Activated T-cell treated with anti-CD3 and anti-CD28 coated beads for 1 hour (primary cell): ENCODE measurements at regions not wholly inside any gene's neighbourhood (a gene's known extent, or its start where the extent isn't known, plus 50 kb on each side); places are given as distances from the start of the nearest gene placed in this dataset.

ENCODE experiments used
- DNase-seq: peaks from one replicate; pipeline ENCODE4 v3.0.0-alpha.2; 2020; ENCODE audit warnings: low read depth

DNA sequence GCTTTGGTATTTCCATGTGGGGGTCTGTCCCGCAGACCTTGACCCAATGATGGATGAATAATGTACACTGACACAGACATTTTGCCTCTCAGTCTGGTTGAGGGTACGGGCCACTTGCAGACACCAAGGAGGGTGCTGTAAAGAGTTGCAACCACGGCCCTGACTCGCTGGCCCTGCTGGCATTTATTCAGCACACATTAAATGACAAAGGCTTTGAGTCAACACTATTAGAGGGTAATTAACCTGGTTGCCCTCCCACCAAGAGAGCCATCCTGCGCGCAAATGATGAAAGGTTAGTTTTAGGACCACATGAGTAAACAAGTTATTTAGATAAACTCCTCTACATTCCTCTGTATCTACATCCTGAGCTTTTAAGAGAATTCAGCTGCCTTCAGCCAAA is 308.9 kb upstream of the MMS22L start:
- no peak for DNase-seq

DNA sequence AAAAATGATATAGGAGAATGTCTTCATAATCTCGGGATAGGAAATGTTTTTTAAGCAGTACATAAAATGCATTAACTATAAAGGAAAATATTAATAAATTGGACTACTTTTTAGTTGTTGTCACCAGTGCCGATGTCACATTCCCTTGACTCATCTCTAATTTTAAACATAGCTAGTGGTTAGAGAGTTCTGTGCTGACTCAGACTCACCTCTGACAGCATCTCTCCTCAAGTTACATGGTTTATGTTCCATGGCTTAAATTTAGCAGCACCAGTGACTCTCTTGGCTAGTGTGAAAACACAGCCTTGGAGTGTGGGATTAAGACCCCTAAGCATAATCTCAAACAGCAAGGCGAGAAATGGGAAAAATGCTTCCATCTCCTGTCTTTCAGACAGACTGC is 311.8 kb upstream of the MMS22L start:
- DNase-seq = no peak

DNA sequence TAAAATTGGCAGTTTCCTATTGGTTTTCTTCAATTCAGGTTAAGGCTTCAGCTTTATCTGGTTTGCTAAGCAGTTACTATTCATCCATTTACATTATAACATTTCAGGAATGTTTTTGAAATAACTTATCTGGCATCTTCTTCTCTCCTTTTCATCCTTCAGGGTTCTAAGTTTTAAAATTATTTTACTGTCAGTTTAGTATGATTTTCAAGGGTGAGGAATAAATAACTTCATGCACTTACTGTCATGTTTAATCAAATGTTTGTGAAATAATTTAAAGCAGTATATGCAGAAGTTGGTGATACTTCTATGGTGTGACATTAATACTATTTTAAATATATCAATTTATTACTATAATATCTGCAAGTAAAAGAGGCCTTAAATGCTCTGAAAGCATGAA is 338.1 kb upstream of the MMS22L start:
- no peak for DNase-seq

DNA sequence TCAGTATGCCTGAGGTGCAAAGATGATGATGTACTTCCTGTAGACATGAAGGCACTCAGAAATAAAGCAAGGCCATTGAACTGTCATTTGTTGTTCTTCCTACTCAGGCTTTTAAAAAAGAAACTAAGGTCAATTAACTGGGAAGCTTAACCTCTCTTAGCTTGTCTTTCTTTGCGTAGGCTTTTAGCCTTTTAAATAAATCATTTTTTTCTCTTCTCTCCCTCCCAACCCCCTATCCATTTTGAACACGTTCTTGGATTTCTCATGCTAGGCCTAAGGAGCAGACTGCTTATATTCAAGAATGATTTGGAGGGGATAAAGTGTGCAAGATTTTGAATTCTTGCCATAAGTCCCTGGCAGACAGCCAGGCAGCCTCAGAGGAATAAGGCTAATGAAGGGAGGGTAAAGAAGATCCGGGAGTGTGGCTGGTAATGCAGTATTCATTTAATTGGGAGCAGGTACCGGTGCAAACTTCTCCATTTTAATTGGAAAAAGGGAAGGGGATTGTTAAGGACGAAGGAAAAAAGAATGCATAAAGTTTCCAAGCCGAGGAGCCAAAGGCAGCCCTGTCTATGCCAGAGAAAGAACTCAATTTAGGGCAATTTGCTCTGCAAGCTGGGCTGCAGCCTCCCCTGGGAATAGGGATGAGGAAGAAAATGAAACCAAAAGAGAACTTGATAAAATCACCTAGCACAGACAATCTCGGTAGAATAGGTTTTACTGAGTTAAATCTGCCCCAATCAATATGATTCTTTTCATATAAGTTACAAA is 343.8 kb upstream of the MMS22L start:
- DNase-seq = no peak

DNA sequence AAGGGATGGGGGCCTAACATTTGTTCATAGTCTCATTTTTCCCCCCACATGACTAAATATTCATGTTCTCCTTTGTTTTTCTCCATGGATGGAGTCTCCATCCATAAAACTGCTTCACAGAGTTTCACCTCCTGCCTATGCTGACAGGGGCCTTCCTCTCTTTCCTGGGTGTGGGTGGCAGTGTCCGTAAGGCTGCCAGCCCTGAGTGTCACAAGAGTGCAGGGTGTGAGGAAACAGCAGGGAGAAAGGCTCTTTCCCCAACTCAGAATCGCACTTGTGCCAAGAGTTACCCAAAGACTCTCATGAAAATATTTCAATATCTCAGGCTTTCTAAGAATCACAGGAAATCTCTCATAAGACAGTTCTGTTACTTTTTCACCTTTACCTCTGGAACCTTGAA is 346.2 kb upstream of the MMS22L start:
- DNase-seq = no peak

DNA sequence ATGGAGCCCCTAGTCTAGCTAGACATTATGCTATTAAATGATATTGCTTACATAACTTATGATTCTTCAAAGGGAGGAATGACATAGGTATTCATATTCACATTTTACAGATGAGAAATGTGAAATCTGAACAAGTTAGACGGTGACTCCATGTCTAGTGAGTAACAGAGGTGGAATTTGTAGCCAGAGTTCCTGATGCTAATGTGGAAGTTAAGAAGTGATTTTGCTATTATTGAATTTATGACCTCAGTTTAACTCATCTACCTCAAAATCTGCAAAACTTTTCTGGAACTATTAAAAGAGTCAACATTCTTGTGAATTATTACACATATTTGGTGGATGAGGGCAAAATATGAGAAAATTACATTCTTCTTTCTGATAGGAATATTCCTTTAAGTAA is 347.6 kb upstream of the MMS22L start:
- no peak for DNase-seq

DNA sequence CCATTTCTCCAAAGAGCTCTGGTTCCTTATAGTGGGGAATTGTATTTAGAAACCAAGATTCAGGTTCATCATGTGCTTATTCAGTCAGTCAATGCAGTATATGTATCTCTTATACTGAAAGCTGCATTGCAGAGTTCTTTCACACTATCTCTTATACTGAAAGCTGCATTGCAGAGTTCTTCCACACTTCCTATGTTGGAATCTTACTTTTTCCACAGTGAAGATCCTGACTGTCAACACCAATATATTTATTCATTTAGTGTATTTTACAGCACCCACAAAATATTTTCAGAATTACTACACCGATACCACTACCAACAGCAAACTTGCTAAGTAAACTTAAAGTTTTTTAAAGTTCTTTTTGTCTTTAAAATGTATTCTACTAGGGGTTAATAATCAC is 349.3 kb upstream of the MMS22L start:
- no peak for DNase-seq

DNA sequence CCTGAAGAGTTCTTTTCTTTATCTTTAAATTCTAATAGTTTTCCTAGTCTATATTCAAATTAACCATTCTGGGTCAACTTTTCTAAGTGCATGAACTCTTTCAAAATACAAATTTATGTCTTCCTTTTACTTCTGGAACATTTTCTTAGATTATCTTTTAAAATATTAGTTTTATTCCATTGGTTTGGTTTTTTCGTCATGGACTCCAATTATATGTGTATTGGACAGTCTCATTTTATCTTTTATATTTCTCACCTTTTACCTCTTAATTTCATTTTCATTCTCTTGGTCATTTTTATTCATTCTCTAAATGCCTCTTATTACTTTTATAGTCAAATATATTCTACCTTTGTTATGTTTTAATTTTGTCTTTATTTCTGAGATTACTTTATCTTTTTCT is 356.7 kb upstream of the MMS22L start:
- DNase-seq = no peak

DNA sequence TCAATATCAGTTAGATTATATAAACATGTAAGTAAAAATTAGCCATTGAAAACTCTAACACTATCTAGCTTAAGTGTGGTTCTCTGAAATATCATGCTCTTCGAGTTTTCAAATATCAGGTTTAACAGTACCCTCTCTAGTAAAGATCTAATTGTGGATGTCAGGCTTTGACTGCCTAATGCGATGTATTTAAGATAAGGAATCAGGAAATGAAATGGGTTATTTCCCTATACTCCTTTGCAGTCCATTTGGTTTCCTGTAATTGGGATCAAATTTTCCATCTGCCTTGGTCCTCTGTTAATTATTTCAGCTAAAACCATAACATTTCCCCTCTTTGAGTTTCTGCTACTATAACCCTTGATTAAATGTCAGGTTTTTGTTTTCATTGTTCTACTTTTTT is 361.3 kb upstream of the MMS22L start:
- no peak for DNase-seq

DNA sequence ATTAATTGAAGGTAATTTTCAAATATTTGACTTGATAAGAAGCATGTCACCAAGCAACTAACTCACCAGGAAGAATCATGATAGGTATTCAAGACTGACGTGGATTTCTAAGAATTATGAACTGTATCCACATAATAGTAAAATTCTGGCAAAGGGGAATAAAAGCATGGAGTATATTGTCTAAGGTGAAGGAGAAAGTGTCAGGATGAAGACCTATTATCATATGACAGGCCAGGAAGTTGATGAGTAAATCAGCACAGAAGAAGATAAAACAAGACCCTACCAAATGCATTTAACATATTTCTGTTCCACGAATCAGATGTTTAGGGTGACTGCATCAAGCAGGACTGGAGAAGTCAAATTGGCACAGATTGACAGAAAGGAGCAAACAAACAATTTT is 362.7 kb upstream of the MMS22L start:
- DNase-seq = no peak

DNA sequence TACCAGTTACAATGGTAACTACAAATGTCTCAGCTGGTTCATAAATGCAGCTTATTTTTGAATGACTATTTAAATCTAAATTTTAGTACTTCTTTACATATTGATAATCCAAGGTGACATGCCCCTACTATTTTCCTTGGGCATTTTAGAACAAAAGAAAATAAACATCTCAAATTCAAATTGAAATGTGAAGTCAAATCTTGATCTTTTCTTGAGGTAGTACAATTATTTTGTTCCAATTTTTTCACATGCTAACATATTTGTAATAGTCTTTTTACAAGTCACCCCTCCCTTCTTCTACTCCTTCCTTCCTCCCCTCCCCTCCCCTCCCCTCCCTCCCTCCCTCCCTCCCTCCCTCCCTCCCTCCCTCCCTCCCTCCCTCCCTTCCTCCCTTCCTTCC is 370.1 kb upstream of the MMS22L start:
- no peak for DNase-seq

DNA sequence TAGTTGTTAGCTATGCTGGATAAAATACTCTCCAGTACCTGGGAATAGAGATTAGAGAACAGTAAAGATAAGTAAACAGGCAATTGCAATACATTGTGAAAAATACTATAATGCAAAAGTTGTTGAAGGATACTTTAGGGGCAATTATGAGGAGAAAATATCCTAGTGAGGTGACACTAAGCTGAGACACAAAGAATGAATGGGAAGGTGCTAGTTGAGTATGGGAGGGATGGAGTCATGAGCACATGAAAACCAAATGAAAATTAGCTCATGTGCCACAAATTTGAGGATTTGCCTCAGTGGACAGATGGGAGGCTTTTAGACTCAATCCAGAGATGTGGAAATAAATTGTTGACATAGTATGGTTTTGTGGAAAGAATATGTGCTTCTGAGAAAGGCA is 370.5 kb upstream of the MMS22L start:
- DNase-seq = no peak

DNA sequence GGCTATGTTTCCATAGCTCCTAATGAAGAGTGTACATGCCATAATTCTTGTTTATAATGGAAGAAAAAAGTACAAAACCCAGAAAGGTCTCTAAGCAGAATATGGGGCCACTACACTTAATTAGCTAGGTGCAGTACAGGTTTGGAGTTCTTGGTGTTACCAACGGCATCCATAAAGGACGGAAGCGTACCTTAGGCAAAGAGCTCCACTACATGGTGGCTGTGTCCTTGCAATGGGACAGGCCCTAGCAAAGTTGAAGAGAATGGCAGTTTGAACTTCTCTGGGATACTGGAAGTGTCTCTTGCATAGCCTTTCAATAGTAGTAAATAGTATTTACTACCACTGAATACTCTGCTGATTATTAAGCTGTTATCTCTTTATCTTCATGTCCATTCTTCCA is 371.7 kb upstream of the MMS22L start:
- no peak for DNase-seq

DNA sequence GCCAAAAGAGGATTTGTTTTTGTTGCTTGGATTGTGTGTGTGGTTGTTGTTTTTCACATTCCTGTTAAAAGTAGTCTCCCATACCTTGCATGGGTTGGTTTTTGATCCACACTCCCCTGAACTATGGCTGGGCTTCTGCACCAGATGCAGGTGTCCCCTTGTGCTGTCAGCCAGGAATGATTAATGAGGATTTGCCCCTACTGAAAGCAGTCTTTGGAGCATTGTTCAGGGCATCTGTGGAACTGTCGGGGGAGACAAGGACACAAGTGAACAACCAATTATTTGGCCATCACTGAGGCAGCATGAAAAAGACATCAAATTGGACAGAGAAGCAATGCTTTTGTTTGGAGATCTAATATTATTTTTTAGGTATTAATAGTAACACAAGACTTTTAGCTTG is 373.2 kb upstream of the MMS22L start:
- DNase-seq = no peak

DNA sequence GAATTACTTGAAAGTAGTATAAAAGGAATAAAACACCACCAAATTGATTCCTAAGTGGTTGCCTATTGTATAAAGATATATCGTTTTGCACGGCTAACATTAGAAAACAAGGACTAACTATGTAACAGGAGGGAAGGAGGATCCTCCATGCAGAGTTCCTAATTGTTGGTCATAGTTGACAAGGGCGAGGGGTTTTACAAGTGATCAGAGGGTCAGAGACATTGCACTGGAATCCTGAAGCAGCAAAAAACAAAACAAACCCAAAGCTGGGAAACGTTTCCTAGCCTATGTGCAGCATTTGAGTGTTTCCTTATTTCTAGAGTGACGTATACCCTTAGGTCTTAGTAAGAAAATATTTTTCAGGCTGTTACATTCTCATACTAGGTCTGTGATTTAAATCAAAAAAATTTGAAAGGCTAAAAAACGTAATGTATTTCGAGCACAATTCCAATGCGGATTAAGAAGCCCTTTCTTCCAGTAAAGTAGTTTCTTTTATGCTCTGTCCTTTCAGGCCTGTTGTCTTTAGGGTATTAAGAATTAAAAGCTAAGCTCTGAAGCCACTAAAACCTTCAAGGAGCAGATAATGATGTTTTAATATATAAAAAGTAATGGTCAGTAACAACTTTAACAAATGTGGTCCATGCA is 373.8 kb upstream of the MMS22L start:
- no peak for DNase-seq

DNA sequence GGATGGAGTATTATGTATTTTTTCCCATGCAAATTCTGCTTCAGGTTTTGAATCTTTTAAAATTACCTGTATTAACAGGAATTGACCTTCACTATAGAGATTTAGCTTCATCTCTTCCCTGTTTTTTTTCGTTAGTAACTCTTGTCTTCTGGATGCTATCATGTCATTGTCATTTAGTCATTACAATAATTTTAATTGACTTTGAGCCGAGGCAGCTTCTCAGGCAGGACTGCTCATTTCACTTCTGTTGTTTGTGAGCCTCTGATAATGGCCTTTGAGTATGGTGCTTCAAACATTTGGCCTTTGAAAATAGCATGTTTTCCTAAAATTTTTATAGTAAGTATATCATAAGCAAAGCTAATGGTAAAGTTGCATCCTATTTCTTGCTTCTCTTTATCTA is 375.1 kb upstream of the MMS22L start:
- DNase-seq = no peak

DNA sequence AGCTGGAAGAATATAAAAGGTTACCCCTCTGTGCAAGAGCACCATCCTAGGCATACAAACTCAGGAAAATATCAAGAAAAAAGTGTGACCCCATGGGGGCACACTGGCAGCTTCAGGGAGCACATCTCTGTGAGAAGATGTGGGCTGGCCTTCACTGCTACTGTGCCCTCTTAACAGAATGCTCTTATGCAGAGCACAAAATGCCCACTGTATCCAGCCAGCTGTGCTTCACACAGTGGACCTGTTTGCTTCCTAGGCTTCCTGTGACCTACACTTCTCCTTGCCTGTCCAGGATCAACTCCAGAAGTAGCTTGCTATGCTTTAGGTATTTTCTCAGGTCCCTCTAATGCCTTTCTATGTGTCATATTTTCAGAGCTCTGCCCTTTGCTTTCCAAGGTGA is 380.2 kb upstream of the MMS22L start:
- DNase-seq = no peak

DNA sequence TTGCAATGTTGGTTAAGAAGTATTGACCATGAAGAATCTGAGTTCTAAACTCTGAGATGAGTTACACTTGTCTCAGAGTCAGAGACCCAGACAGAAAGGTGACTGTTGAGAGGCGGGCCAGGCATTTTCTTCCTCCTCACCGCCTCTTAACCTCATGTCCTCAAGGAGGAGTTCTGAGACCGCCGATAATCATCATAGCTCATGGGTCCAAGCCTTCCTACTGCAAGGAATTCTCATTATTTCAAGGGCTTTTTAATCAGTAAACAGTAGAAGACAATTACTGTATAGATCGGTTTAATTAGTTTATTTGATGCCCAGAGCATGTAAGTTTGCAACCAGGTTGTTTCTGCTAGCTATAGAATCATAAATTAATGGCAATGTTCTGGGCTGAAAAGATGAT is 382.4 kb upstream of the MMS22L start:
- no peak for DNase-seq

DNA sequence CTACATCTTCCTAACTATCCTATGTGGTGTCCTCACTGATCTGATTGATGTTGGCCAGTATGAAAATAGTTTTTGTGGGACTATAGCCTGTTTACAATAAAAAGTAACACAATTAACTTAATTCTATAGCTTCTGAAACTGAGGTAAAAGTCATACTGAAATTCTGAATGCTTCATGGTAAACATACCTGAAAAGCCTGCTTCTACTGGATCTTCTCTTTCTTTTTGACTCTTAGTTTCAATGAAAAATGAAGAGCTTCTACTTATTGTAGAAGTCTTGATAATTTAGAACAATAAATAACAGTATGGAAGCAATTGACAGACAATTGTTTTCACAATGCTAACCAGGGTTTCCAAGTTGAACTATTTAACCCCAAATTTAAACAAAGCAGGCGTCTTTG is 383.9 kb upstream of the MMS22L start:
- no peak for DNase-seq

DNA sequence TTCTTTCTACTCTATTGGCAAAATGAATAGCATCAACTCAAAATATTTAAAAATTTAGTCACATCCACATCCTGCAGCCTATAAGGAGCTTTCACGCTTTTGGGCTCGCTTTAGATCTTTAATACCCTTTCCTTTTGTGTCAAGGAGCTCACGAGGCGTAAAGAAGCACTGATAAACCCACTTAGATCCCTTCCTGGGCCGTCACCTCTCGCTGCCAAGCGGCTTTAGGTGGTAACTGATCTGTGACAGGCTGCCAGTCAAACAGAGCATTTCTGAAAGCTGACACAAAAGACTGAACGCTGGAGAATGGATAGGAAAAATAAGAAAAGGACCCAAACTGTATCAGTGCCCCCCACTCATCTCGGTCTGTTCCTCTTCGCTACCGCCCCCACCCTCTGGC is 385.7 kb upstream of the MMS22L start:
- no peak for DNase-seq

DNA sequence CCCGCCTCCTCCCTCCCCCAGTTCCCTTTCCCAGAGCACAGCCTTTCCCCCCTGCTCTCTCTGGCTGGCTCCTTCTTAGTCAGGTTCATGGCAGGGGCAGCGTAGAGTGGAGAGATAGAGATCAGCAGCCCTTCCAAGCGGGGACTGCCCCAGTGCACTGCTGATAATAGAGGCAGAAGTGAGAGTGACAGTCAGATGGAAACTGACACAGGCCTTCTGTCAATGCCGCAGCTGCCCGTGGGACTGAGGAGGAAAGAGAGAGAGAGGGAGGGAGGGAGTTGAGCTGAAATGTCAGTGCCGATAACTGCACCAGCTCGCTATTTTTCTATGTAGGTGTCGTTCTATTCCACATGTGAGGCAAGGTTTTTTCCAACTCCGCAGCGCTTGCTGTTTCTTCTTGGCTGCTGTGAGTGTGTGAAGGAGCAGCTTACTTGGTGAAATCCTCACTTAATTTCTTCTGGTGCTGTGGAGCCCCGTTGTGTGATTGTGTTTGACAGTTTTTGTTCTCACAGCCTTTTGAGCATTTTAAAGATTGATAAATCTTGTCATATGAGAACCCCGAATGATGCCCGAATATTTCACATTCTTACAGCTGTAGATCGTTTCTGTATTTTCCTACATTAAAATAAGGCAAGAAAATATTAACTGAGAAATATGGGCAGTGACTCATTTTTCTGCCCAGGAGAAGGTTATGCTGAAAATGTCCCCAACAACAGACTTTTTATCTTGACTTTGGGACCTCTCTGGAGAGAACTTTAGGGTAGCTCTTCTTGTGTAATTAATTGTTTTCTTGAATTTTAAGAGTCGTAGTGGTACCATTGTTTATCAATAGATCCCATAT is 386.4 kb upstream of the MMS22L start:
- no peak for DNase-seq

DNA sequence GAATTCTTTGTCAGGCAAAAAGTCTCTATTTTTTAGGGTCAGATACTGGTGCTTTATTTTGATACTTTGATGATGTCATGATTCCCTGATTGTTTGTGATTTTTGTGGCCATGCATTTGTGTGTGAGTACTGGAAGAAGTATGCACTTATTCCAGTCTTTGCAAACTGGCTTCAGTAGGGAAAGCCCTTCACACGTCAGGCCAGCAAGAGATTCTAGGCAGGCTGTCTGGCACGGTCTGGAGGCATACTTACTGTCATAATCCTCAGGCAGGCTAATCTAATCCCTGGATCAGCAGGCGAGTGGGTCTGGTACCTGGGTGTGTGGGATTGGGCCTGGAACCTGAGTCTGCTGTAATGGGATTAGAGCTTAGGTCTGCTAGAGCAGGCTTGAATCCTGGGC is 391.8 kb upstream of the MMS22L start:
- DNase-seq = no peak

DNA sequence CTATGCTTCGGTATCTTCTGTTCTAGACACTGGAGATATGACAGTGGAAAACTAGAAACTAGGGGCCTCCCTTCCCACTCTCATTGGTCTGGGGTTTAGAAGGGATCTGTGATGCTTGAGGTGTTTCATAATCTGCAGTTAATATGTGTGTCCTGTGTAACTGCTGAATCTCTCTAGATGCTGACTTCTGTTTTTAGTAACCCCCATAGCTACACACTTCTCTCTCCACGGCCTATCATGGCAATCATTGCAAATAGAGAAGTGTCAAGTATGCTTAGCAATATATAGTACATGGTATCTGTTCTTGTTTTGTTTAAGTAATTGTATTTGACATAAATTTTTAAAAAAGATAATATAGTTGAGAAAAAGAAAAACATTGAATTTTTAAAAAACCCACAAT is 394.6 kb upstream of the MMS22L start:
- no peak for DNase-seq
